K562 (cell line): ENCODE measurements at regions not wholly inside any gene's neighbourhood (a gene's known extent, or its start where the extent isn't known, plus 50 kb on each side); places are given as distances from the start of the nearest gene placed in this dataset.

Experiments used
- ATAC-seq: fragments of 200-7000 bp; cut with Tn5 transposase; 3 replicates; pipeline ENCODE4 v1.9.1; 2020; ENCODE audit warnings: moderate library complexity
- BruUV-seq: library from RNA; stranded (reverse); fragments of 400-500 nt; replicated peaks from 2 replicates; lab custom pipeline; 2021; lab: Mats Ljungman, UMichigan
- CTCF ChIA-PET: fragments of 300-600 bp; formaldehyde crosslinking; extraction: SDS; loops from one replicate; lab custom pipeline; 2021; ENCODE audit warnings: low intra/inter-chr PET ratio; lab: Yijun Ruan, JAX
- POLR2A ChIA-PET: fragments of 300-600, 350-650 bp; sonication (Branson Sonifier 250); formaldehyde crosslinking; extraction: SDS; loops from one replicate; lab custom pipeline; 2021; ENCODE audit warnings: antibody characterized with exemption, inconsistent platforms; lab: Yijun Ruan, JAX
- DNase-seq, 4 experiments: peaks; one replicate each; pipeline versions ENCODE4 v3.0.0 to v3.0.0-alpha.2; 2011 to 2018; ENCODE audit warnings: low spot score in 3 of 4, mixed read lengths in 3 of 4; ENCODE audit errors: extremely low read depth in 1 of 4
- FAIRE-seq: peaks from 2 replicates; lab custom pipeline; 2011; peaks lifted over from hg19 to GRCh38; lab: Jason Lieb, UNC
- H2AFZ ChIP-seq: 2 replicates; pipeline ENCODE4 v1.6.0; 2011; ENCODE audit warnings: low read depth, low read length, control low read depth, inconsistent platforms
- H3K27ac ChIP-seq: fragments of 200-600 bp; 3 replicates; pipeline ENCODE4 v1.8.0; 2011; ENCODE audit warnings: low read depth, mild to moderate bottlenecking, control low read depth, inconsistent platforms, low read length, moderate library complexity, mixed read lengths; ENCODE audit errors: extremely low read depth
- H3K27me3 ChIP-seq, 2 experiments: fragments of 300-600 bp in 1 of 2; 2 replicates in 1 of 2; 3 replicates in 1 of 2; pipeline versions ENCODE4 v1.6.0 to v1.8.0; 2011; ENCODE audit warnings: inconsistent platforms in 2 of 2, low read length in 2 of 2, mild to moderate bottlenecking in 1 of 2, mixed read lengths in 1 of 2, moderate library complexity in 1 of 2; ENCODE audit not compliant: control insufficient read depth in 2 of 2, insufficient read depth in 2 of 2
- H3K36me3 ChIP-seq: fragments of 300-600 bp; 3 replicates; pipeline ENCODE4 v1.8.0; 2011; ENCODE audit warnings: mild to moderate bottlenecking, low read length, inconsistent platforms; ENCODE audit not compliant: control insufficient read depth, insufficient read depth
- H3K4me1 ChIP-seq, 2 experiments: fragments of 200-600 bp in 1 of 2; replicated peaks in 1 of 2; 2 replicates in 1 of 2; 3 replicates in 1 of 2; pipeline versions ENCODE4 v1.5.1 to v1.8.0; 2011; ENCODE audit warnings: inconsistent platforms in 2 of 2, low read length in 2 of 2, mild to moderate bottlenecking in 1 of 2, mixed read lengths in 1 of 2, moderate library complexity in 1 of 2; ENCODE audit not compliant: control insufficient read depth in 2 of 2, insufficient read depth in 2 of 2
- H3K4me2 ChIP-seq: 2 replicates; pipeline ENCODE4 v1.6.1; 2011; ENCODE audit warnings: low read length, control low read depth, inconsistent platforms, mixed read lengths; ENCODE audit not compliant: insufficient read depth
- H3K4me3 ChIP-seq: fragments of 200-600 bp; sonication (generic), shearing (Covaris generic); 2 replicates; pipeline ENCODE4 v1.5.1; 2016; ENCODE audit warnings: control low read depth, inconsistent platforms
- H3K79me2 ChIP-seq: fragments of 200-600 bp; 3 replicates; pipeline ENCODE4 v1.8.0; 2011; ENCODE audit warnings: low read length, inconsistent platforms; ENCODE audit not compliant: control insufficient read depth, insufficient read depth
- H3K9ac ChIP-seq, 2 experiments: 2 replicates each; pipeline versions ENCODE4 v1.6.0 to v1.6.1; 2011; ENCODE audit warnings: low read depth in 2 of 2, low read length in 2 of 2, control low read depth in 1 of 2, inconsistent platforms in 1 of 2, mild to moderate bottlenecking in 1 of 2, mixed read lengths in 1 of 2; ENCODE audit not compliant: insufficient read depth in 1 of 2
- H3K9me1 ChIP-seq: one replicate; pipeline ENCODE4 v1.6.0; 2011; ENCODE audit warnings: inconsistent platforms, mild to moderate bottlenecking, low read length, moderate library complexity; ENCODE audit not compliant: control insufficient read depth, insufficient read depth
- H3K9me3 ChIP-seq: replicated peaks from 2 replicates; pipeline ENCODE4 v1.5.1; 2011; ENCODE audit warnings: low read depth, low read length, inconsistent platforms; ENCODE audit not compliant: control insufficient read depth, insufficient read depth
- H4K20me1 ChIP-seq: replicated peaks from 2 replicates; pipeline ENCODE4 v1.6.1; 2011; ENCODE audit warnings: low read length, inconsistent platforms, mixed read lengths; ENCODE audit not compliant: control insufficient read depth, insufficient read depth
- BCLAF1 ChIP-seq, 2 experiments: fragments of 450-650 bp in 1 of 2; IDR thresholded peaks; 2 replicates each; pipeline ENCODE4 v1.6.1; 2011 to 2017; ENCODE audit warnings: low read depth in 2 of 2, antibody characterized with exemption in 1 of 2, borderline replicate concordance in 1 of 2, low read length in 1 of 2, mild to moderate bottlenecking in 1 of 2, mixed read lengths in 1 of 2; ENCODE audit not compliant: control insufficient read depth in 1 of 2
- BRD4 ChIP-seq: fragments of 200-600 bp; sonication (generic); IDR thresholded peaks from 2 replicates; pipeline ENCODE4 v1.6.1; 2017; ENCODE audit warnings: inconsistent platforms
- BRF2 ChIP-seq: IDR thresholded peaks from 3 replicates; pipeline ENCODE4 v1.6.1; 2011; ENCODE audit warnings: borderline replicate concordance, mild to moderate bottlenecking; ENCODE audit not compliant: insufficient read length, insufficient read depth
- C11orf30 ChIP-seq: fragments of 450-650 bp; IDR thresholded peaks from 2 replicates; pipeline ENCODE4 v1.6.1; 2016; ENCODE audit warnings: low read depth, mild to moderate bottlenecking
- CBFB ChIP-seq: sonication (generic); formaldehyde crosslinking; IDR thresholded peaks from 2 replicates; pipeline ENCODE4 v1.4.0; 2020; ENCODE audit warnings: mild to moderate bottlenecking, missing genetic modification reagents
- CBX3 ChIP-seq, 2 experiments: IDR thresholded peaks; 1 replicate in 1 of 2; 2 replicates in 1 of 2; pipeline ENCODE4 v1.6.1; 2012; ENCODE audit warnings: inconsistent platforms in 2 of 2, low read length in 2 of 2, borderline replicate concordance in 1 of 2, control low read depth in 1 of 2
- ELF2 ChIP-seq: fragments of 250-450 bp; sonication (Bioruptor Pico); IDR thresholded peaks from 2 replicates; pipeline ENCODE4 v1.5.0; 2021; ENCODE audit warnings: mild to moderate bottlenecking
- GTF2F1 ChIP-seq: IDR thresholded peaks from 2 replicates; pipeline ENCODE4 v1.6.1; 2011; ENCODE audit warnings: low read depth, low read length, improper control_type of control experiment
- NCOA6 ChIP-seq: fragments of 450-650 bp; IDR thresholded peaks from 2 replicates; pipeline ENCODE4 v1.6.1; 2017; ENCODE audit warnings: mild to moderate bottlenecking
- NR4A1 ChIP-seq, 2 experiments: fragments of 250-450 bp in 1 of 2; fragments of 450-650 bp in 1 of 2; sonication (Bioruptor Pico) in 1 of 2; IDR thresholded peaks; 2 replicates each; pipeline versions ENCODE4 v1.4.0 to v1.6.1; 2016 to 2020; ENCODE audit warnings: mild to moderate bottlenecking in 2 of 2, missing compliant biosample characterization in 1 of 2, missing genetic modification characterization in 1 of 2, moderate library complexity in 1 of 2
- PURB ChIP-seq: sonication (generic); formaldehyde crosslinking; IDR thresholded peaks from 2 replicates; pipeline ENCODE4 v1.9.0; 2021; ENCODE audit warnings: low read depth, mild to moderate bottlenecking, missing genetic modification reagents
- SMARCA4 ChIP-seq: fragments of 450-650 bp; IDR thresholded peaks from 2 replicates; pipeline ENCODE4 v1.6.1; 2016
- SNIP1 ChIP-seq: fragments of 450-650 bp; IDR thresholded peaks from 2 replicates; pipeline ENCODE4 v1.7.1; 2017; ENCODE audit warnings: low read depth, mild to moderate bottlenecking
- ZNF232 ChIP-seq: sonication (generic); formaldehyde crosslinking; IDR thresholded peaks from 2 replicates; pipeline ENCODE4 v1.8.0; 2022; ENCODE audit warnings: mild to moderate bottlenecking, missing genetic modification reagents
- ZNF253 ChIP-seq: fragments of 250-450 bp; sonication (Bioruptor Pico); conservative IDR thresholded peaks from 2 replicates; pipeline ENCODE4 v1.6.1; 2021; ENCODE audit warnings: mild to moderate bottlenecking
- WGBS: fragments of 100-300 bp; shearing (Covaris generic); methylation state at CpG from one replicate; pipeline ENCODE4 v1.1.6; 2016; ENCODE audit warnings: low coverage, mixed read lengths; ENCODE audit not compliant: insufficient coverage; ENCODE audit errors: missing lambda C conversion rate; 5-methylcytosine and 5-hydroxymethylcytosine counted together
- in situ Hi-C: fragments of 300-500 bp; cut with MboI; formaldehyde crosslinking; loops from 4 replicates; pipeline ENCODE4 v1.15.0; 2018; ENCODE audit warnings: inconsistent platforms, mixed read lengths
- intact Hi-C: fragments of 100-400 bp; cut with micrococcal nuclease; formaldehyde crosslinking; loops from 2 replicates; pipeline ENCODE4 v1.14.2; 2022

DNA sequence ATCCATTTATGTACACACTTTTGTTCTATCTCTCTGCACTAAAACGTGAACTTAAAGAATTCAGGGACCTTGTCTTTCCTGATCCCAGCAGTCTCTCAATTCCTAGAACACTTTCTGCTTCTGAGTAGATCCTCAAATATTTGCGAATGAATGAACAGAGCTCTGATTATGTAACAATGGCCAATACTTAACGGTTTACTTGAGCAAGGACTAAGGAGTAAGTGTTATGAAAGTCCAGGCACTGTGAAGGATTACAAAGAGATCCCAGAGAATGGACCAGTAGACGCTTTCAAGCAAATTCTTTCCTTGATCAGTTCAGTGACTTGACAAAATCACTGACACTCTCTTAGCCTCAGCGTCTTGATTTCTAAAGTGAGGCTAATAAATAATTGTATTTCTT, 514.5 kb upstream of the KLHL1 start:
- POLR2A ChIA-PET, result no interaction called here
- no peaks in the 10 kb centered on the region for H3K4me1 ChIP-seq
- no peaks in the 10 kb centered on the region for H3K27me3 ChIP-seq
- H3K9ac ChIP-seq, result no peak overlapping the region
- H3K27ac ChIP-seq, result no peak overlapping the region
- no peaks in the 10 kb centered on the region for H3K9me3 ChIP-seq
- no peak for FAIRE-seq
- no peak overlapping the region for H3K4me2 ChIP-seq
- 0% methylated on average over 5 of the region's 5 CpGs for WGBS
- no peak overlapping the region for H2AFZ ChIP-seq
- intact Hi-C loops (no loop called here), in situ Hi-C loops (no loop called here)
- H3K4me3 ChIP-seq, result no peak overlapping the region
- H3K9me1 ChIP-seq, result no peaks in the 10 kb centered on the region
- no peak for DNase-seq
- BruUV-seq, result no TSS peak
- H3K79me2 ChIP-seq, result no peaks in the 10 kb centered on the region
- TF ChIP-seq ZNF253 (no peak), CBFB (CRISPR knock-in tag) (no peak), GTF2F1 (no peak), ELF2 (CRISPR knock-in tag) (no peak), PURB (CRISPR knock-in tag) (no peak), ZNF232 (CRISPR knock-in tag) (no peak), C11orf30 (no peak), BRD4 (no peak), NR4A1 (CRISPR knock-in tag; IDR thresholded peaks at IDR 0.05) (no peak), NR4A1 (tag; IDR thresholded peaks at IDR 0.05) (no peak), BCLAF1 (IDR thresholded peaks at IDR 0.05; ENCODE audit: borderline replicate concordance in 1 of 2, control insufficient read depth in 1 of 2, low read depth in 2 of 2, low read length in 1 of 2) (no peak), NCOA6 (no peak), CBX3 (IDR thresholded peaks at IDR 0.05; ENCODE audit: borderline replicate concordance in 1 of 2, low read length in 2 of 2) (no peak), SNIP1 (no peak), SMARCA4 (no peak), BRF2 (no peak)
- CTCF ChIA-PET, result no interaction called here
- ATAC-seq, result no peak
- no peaks in the 10 kb centered on the region for H3K36me3 ChIP-seq
- no peaks in the 10 kb centered on the region for H4K20me1 ChIP-seq
